ENCODE measurements at regions not wholly inside any gene's neighbourhood (a gene's known extent, or its start where the extent isn't known, plus 50 kb on each side); places are given as distances from the start of the nearest gene placed in this dataset.

DNA sequence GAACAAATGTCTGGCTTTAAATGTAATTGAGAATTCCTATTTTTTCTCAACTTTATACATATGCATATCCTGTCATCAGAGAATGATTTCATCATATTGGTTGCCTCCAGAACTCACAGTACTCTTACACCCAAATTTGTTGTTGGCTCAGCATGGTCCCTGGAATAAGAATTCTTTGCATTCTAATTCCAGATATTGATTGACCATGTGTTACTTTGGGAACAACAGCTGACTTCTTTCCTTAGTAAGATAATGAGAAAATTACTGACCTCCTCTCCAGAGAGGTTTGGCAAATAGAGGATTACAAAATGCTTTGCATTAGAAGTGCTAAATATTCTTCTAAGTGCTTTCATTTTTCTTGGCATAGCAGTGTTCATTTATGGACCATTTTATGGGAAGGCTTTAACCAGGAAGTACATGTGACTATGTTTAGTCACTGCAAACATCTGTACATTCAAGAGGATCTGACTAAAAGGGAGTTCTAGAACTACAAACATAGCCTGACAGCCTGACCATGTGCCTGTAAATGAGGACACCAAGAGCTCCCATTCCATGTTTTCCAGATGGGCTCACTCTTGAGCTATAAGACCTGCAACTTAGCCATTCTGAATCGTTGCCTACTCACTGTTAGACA lies 391.6 kb upstream of the DPPA4 start:
- TF ChIP-seq CTCF (conservative IDR thresholded peaks at IDR 0.05; ENCODE audit: low read length) (no peak), EZH2phosphoT487 (IDR thresholded peaks at IDR 0.05; ENCODE audit: borderline replicate concordance, low read depth, low read length) (no peak)
